GM12891 (cell line): ENCODE measurements at regions not wholly inside any gene's neighbourhood (a gene's known extent, or its start where the extent isn't known, plus 50 kb on each side); places are given as distances from the start of the nearest gene placed in this dataset.

Experiments
- POLR2A ChIP-seq: IDR thresholded peaks from 2 replicates; pipeline ENCODE4 v1.6.1; 2011; ENCODE audit warnings: low read depth, low read length, control low read depth
- POLR2AphosphoS5 ChIP-seq: IDR thresholded peaks from 2 replicates; pipeline ENCODE4 v1.6.1; 2011; ENCODE audit warnings: low read depth, low read length, control low read depth
- TAF1 ChIP-seq: IDR thresholded peaks from 2 replicates; pipeline ENCODE4 v1.6.1; 2011; ENCODE audit warnings: low read depth, low read length, control low read depth

DNA sequence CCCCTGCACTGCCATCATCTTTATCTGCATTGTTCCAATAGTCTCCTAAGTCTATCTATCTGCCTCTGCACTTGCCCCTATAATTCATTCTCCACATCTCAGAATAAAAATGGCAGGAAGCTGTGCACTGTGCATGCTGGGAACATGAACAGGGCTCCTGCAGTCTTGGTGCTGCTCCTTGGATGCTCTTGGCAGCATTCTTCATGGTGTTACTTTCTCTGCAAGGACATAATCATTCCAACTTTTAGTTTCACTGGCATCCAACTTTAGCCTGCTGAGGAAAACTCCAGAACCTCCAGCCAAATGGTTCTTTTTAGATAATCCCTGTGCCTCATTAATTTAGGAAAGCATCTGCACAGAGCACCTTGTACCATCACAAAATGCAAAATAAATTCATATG is 208.3 kb downstream of the STK31 start:
- TF ChIP-seq POLR2A: no peak
- no peak for TF ChIP-seq POLR2AphosphoS5
- TF ChIP-seq TAF1: no peak
